Neuronal stem cell (in vitro differentiated cells): ENCODE measurements at regions not wholly inside any gene's neighbourhood (a gene's known extent, or its start where the extent isn't known, plus 50 kb on each side); places are given as distances from the start of the nearest gene placed in this dataset.

Source experiments
- DNase-seq: peaks from one replicate; pipeline ENCODE4 v3.0.0-alpha.2; 2013; ENCODE audit warnings: low spot score
- H2AFZ ChIP-seq: one replicate; pipeline ENCODE4 v1.6.1; 2013; ENCODE audit warnings: mild to moderate bottlenecking, low read length, inconsistent platforms
- H2AK5ac ChIP-seq: 2 replicates; pipeline ENCODE4 v1.6.1; 2013; ENCODE audit warnings: low read depth, mild to moderate bottlenecking, inconsistent platforms, low read length, moderate library complexity, mixed read lengths
- H2BK120ac ChIP-seq: 2 replicates; pipeline ENCODE4 v1.6.1; 2013; ENCODE audit warnings: low read depth, mild to moderate bottlenecking, inconsistent platforms, low read length, moderate library complexity, mixed read lengths
- H2BK12ac ChIP-seq: one replicate; pipeline ENCODE4 v1.6.1; 2013; ENCODE audit warnings: low read length, inconsistent platforms
- H2BK15ac ChIP-seq: 2 replicates; pipeline ENCODE4 v1.6.1; 2013; ENCODE audit warnings: mild to moderate bottlenecking, low read length, inconsistent platforms, mixed read lengths
- H2BK5ac ChIP-seq: one replicate; pipeline ENCODE4 v1.6.1; 2013; ENCODE audit warnings: inconsistent platforms, mild to moderate bottlenecking, low read length, moderate library complexity
- H3K14ac ChIP-seq: one replicate; pipeline ENCODE4 v1.6.1; 2013; ENCODE audit warnings: low read length, inconsistent platforms
- H3K18ac ChIP-seq: 2 replicates; pipeline ENCODE4 v1.6.1; 2013; ENCODE audit warnings: low read length, inconsistent platforms
- H3K23ac ChIP-seq: 2 replicates; pipeline ENCODE4 v1.6.1; 2013; ENCODE audit warnings: low read depth, mild to moderate bottlenecking, mixed read lengths, low read length, inconsistent platforms; ENCODE audit not compliant: poor library complexity
- H3K27ac ChIP-seq: replicated peaks from 3 replicates; pipeline ENCODE4 v1.5.1; 2013; ENCODE audit warnings: low read length, inconsistent platforms
- H3K27me3 ChIP-seq, 3 experiments: 2 replicates each; pipeline ENCODE4 v1.6.1; 2013; ENCODE audit warnings: low read length in 3 of 3, mild to moderate bottlenecking in 2 of 3, inconsistent platforms in 1 of 3, low read depth in 1 of 3, mixed read lengths in 1 of 3, moderate library complexity in 1 of 3; ENCODE audit not compliant: control insufficient read depth in 3 of 3, insufficient read depth in 3 of 3
- H3K36me3 ChIP-seq, 2 donors: replicated peaks in 1 of 2; 2 replicates each; pipeline ENCODE4 v1.6.1; 2013; ENCODE audit warnings: low read length in 2 of 2; ENCODE audit not compliant: control insufficient read depth in 2 of 2, insufficient read depth in 2 of 2
- H3K4ac ChIP-seq: 2 replicates; pipeline ENCODE4 v1.6.1; 2013; ENCODE audit warnings: inconsistent platforms, mild to moderate bottlenecking, low read length, moderate library complexity
- H3K4me1 ChIP-seq, 2 donors: 1 replicate in 1 of 2; 2 replicates in 1 of 2; pipeline ENCODE4 v1.6.1; 2013; ENCODE audit warnings: low read length in 2 of 2, low read depth in 1 of 2; ENCODE audit not compliant: control insufficient read depth in 2 of 2, insufficient read depth in 1 of 2
- H3K4me2 ChIP-seq: one replicate; pipeline ENCODE4 v1.6.1; 2013; ENCODE audit warnings: mild to moderate bottlenecking, low read length, inconsistent platforms; ENCODE audit not compliant: insufficient read depth, poor library complexity, severe bottlenecking
- H3K4me3 ChIP-seq, 2 donors: 2 replicates each; pipeline ENCODE4 v1.5.1; 2013; ENCODE audit warnings: low read length in 2 of 2, mild to moderate bottlenecking in 2 of 2, inconsistent platforms in 1 of 2, moderate library complexity in 1 of 2
- H3K79me1 ChIP-seq: one replicate; pipeline ENCODE4 v1.6.1; 2013; ENCODE audit warnings: low read depth, mild to moderate bottlenecking, inconsistent platforms, low read length, moderate library complexity
- H3K9ac ChIP-seq: one replicate; pipeline ENCODE4 v1.6.1; 2013; ENCODE audit warnings: mild to moderate bottlenecking, low read depth, low read length, inconsistent platforms; ENCODE audit not compliant: poor library complexity
- H3K9me3 ChIP-seq, 2 donors: replicated peaks in 1 of 2; 2 replicates each; pipeline versions ENCODE3 to v1.6.1; 2013; ENCODE audit warnings: low read length in 2 of 2, mild to moderate bottlenecking in 2 of 2, inconsistent platforms in 1 of 2, low read depth in 1 of 2, mixed read lengths in 1 of 2, moderate library complexity in 1 of 2; ENCODE audit not compliant: control insufficient read depth in 2 of 2, insufficient read depth in 1 of 2
- H4K8ac ChIP-seq: one replicate; pipeline ENCODE4 v1.6.1; 2013; ENCODE audit warnings: low read depth, mild to moderate bottlenecking, inconsistent platforms, low read length, moderate library complexity
- H4K91ac ChIP-seq: one replicate; pipeline ENCODE4 v1.6.1; 2013; ENCODE audit warnings: low read length, low read depth, mild to moderate bottlenecking, inconsistent platforms; ENCODE audit not compliant: poor library complexity
- WGBS, 2 donors: extraction: QIAGEN DNeasy Blood & Tissue Kit; methylation state at CpG; one replicate each; pipeline ENCODE4 v1.1.7; 2013; ENCODE audit warnings: missing lambda C conversion rate in 2 of 2, mixed read lengths in 1 of 2; ENCODE audit not compliant: insufficient read length in 2 of 2, insufficient replicate concordance in 1 of 2; ENCODE audit errors: extremely low coverage in 2 of 2; 5-methylcytosine and 5-hydroxymethylcytosine counted together

- Histone ChIP-seq H3K79me1 (no peaks in the 10 kb centered on the region), H4K91ac (no peak overlapping the region), H2BK120ac (no peak overlapping the region), H3K9ac (no peak overlapping the region), H2BK12ac (no peak overlapping the region), H2BK5ac (no peak overlapping the region), H3K4me2 (no peak overlapping the region), H3K14ac (no peak overlapping the region), H4K8ac (no peak overlapping the region), H3K18ac (no peak overlapping the region), H3K27me3 (no peaks in the 10 kb centered on the region), H3K4me1 (no peaks in the 10 kb centered on the region), H3K4me3 (no peak overlapping the region), H3K36me3 (no peaks in the 10 kb centered on the region), H3K27ac (no peak overlapping the region), H2AFZ (no peak overlapping the region), H2AK5ac (no peak overlapping the region), H3K9me3 (no peaks in the 10 kb centered on the region), H3K4ac (no peak overlapping the region), H2BK15ac (no peak overlapping the region), H3K23ac (no peak overlapping the region)
- no peak for DNase-seq
These were observed 455.0 kb upstream of the FTMT start for GRCh38 chr5:121396716-121397115.

- H3K4me2 ChIP-seq: no peak overlapping the region
- no peak overlapping the region for H3K4me3 ChIP-seq
- H3K23ac ChIP-seq: no peak overlapping the region
- H2BK120ac ChIP-seq: no peak overlapping the region
- no CpG with 5 or more reads among the region's 1 CpG for WGBS, 2 donors
- no peaks in the 10 kb centered on the region for H3K27me3 ChIP-seq
- H2AK5ac ChIP-seq: no peak overlapping the region
- H3K9ac ChIP-seq: no peak overlapping the region
- no peaks in the 10 kb centered on the region for H3K79me1 ChIP-seq
- no peak overlapping the region for H2BK15ac ChIP-seq
- no peak overlapping the region for H4K8ac ChIP-seq
- H3K18ac ChIP-seq: no peak overlapping the region
- DNase-seq: no peak
- no peak overlapping the region for H3K27ac ChIP-seq
- H3K9me3 ChIP-seq: no peaks in the 10 kb centered on the region
- H2BK12ac ChIP-seq: no peak overlapping the region
- no peak overlapping the region for H3K14ac ChIP-seq
- no peak overlapping the region for H2BK5ac ChIP-seq
- H3K36me3 ChIP-seq: no peaks in the 10 kb centered on the region
- no peak overlapping the region for H3K4ac ChIP-seq
- no peak overlapping the region for H2AFZ ChIP-seq
- no peaks in the 10 kb centered on the region for H3K4me1 ChIP-seq
- H4K91ac ChIP-seq: no peak overlapping the region
These were observed 451.8 kb upstream of the FTMT start for GRCh38 chr5:121399879-121400278.

- H3K36me3 ChIP-seq: no peaks in the 10 kb centered on the region
- H3K9ac ChIP-seq: no peak overlapping the region
- no peak overlapping the region for H3K27ac ChIP-seq
- no peak overlapping the region for H3K18ac ChIP-seq
- no peak overlapping the region for H2BK15ac ChIP-seq
- no peaks in the 10 kb centered on the region for H3K79me1 ChIP-seq
- no peak overlapping the region for H4K8ac ChIP-seq
- H4K91ac ChIP-seq: no peak overlapping the region
- no peak overlapping the region for H2BK12ac ChIP-seq
- no peak overlapping the region for H2AK5ac ChIP-seq
- H3K4me3 ChIP-seq: no peak overlapping the region
- H3K4ac ChIP-seq: no peak overlapping the region
- no peak overlapping the region for H3K23ac ChIP-seq
- no peak overlapping the region for H3K14ac ChIP-seq
- H2BK5ac ChIP-seq: no peak overlapping the region
- WGBS, 2 donors: no CpG with 5 or more reads among the region's 1 CpG
- H3K4me1 ChIP-seq: no peaks in the 10 kb centered on the region
- no peak overlapping the region for H2AFZ ChIP-seq
- H3K9me3 ChIP-seq: no peaks in the 10 kb centered on the region
- H3K4me2 ChIP-seq: no peak overlapping the region
- no peak for DNase-seq
- no peak overlapping the region for H2BK120ac ChIP-seq
- no peaks in the 10 kb centered on the region for H3K27me3 ChIP-seq
These were observed 442.9 kb upstream of the FTMT start for GRCh38 chr5:121408778-121409177.

GRCh38 chr5:121415270-121415669 lies 436.4 kb upstream of the FTMT start:
- no peak for DNase-seq
- H2BK15ac ChIP-seq: no peak overlapping the region
- no peaks in the 10 kb centered on the region for H3K79me1 ChIP-seq
- no CpG with 5 or more reads among the region's 1 CpG for WGBS, 2 donors
- H3K36me3 ChIP-seq: no peaks in the 10 kb centered on the region
- no peak overlapping the region for H3K9ac ChIP-seq
- H3K18ac ChIP-seq: no peak overlapping the region
- H4K91ac ChIP-seq: no peak overlapping the region
- H3K4ac ChIP-seq: no peak overlapping the region
- no peak overlapping the region for H3K23ac ChIP-seq
- no peak overlapping the region for H3K4me3 ChIP-seq
- H2AFZ ChIP-seq: no peak overlapping the region
- no peak overlapping the region for H2BK120ac ChIP-seq
- H4K8ac ChIP-seq: no peak overlapping the region
- no peaks in the 10 kb centered on the region for H3K9me3 ChIP-seq
- H3K27ac ChIP-seq: no peak overlapping the region
- H2BK5ac ChIP-seq: no peak overlapping the region
- no peak overlapping the region for H2AK5ac ChIP-seq
- H2BK12ac ChIP-seq: no peak overlapping the region
- no peaks in the 10 kb centered on the region for H3K4me1 ChIP-seq
- no peaks in the 10 kb centered on the region for H3K27me3 ChIP-seq
- no peak overlapping the region for H3K14ac ChIP-seq
- H3K4me2 ChIP-seq: no peak overlapping the region
